Memory B cell (primary cell): ENCODE measurements at regions not wholly inside any gene's neighbourhood (a gene's known extent, or its start where the extent isn't known, plus 50 kb on each side); places are given as distances from the start of the nearest gene placed in this dataset.
"Not testable (repeated sequence)": the region's sequence is repeated elsewhere in the genome, so short reads cannot be mapped to it uniquely, and the experiment has no call there.

Experiments used
- ATAC-seq: fragments of 150-1000 bp; cut with Tn5 transposase; 2 replicates; pipeline ENCODE4 v1.10.0; 2021; ENCODE audit warnings: low read depth, mild to moderate bottlenecking, moderate library complexity
- DNase-seq, 2 donors: peaks; one replicate each; pipeline ENCODE4 v3.0.0; 2022; ENCODE audit warnings: low spot score in 2 of 2
- H3K27ac Mint-ChIP-seq: one replicate; pipeline ENCODE4 v1.8.0; 2022; ENCODE audit warnings: mild to moderate bottlenecking, moderate library complexity, mixed read lengths
- H3K27me3 Mint-ChIP-seq: one replicate; pipeline ENCODE4 v1.8.0; 2022; ENCODE audit warnings: mixed read lengths
- H3K36me3 Mint-ChIP-seq: one replicate; pipeline ENCODE4 v1.8.0; 2022; ENCODE audit warnings: mild to moderate bottlenecking, mixed read lengths
- H3K4me1 Mint-ChIP-seq: one replicate; pipeline ENCODE4 v1.8.0; 2022; ENCODE audit warnings: mixed read lengths
- H3K4me3 Mint-ChIP-seq: one replicate; pipeline ENCODE4 v1.8.0; 2022; ENCODE audit warnings: mild to moderate bottlenecking, moderate library complexity, mixed read lengths
- H3K9me3 Mint-ChIP-seq: one replicate; pipeline ENCODE4 v1.8.0; 2022; ENCODE audit warnings: mixed read lengths

DNA sequence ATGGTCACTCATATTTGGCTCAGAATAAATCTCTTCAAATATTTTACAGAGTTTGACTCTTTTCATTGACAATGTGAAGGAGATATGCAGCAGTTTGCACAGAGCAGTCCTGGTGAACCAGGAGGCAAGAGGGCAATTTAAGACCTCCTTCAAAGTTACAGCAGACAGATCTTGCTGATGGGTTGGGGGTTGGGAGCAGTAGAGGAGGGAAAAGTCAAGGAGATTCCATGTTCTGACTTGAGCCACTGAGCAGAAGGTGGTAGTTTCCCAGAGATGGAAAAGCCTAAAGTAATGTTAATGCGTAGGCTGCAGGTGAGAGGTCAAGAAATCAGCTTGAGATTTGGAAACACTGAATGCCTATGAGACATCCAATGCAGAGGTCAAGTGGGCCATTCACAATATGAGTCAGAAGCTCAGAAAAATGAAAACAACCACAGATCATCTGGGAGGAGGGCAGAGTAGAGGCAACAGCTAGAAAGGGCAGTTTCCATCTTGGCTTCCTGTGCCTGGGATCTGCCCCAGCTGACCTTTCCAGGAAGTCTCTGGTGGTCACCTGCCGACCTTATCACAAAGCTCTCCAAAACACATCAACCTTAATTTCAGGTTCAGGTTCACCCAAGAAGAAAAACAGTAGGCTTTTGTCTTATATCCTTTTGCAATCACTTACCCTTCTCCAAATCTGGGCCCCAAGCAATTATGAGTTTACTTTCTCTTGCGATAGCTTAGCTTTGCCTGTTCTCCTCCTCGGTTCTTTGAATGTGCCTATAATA is 197.5 kb upstream of the ARL4C start:
- no peak for ATAC-seq
- no peak overlapping the region for H3K27ac Mint-ChIP-seq

DNA sequence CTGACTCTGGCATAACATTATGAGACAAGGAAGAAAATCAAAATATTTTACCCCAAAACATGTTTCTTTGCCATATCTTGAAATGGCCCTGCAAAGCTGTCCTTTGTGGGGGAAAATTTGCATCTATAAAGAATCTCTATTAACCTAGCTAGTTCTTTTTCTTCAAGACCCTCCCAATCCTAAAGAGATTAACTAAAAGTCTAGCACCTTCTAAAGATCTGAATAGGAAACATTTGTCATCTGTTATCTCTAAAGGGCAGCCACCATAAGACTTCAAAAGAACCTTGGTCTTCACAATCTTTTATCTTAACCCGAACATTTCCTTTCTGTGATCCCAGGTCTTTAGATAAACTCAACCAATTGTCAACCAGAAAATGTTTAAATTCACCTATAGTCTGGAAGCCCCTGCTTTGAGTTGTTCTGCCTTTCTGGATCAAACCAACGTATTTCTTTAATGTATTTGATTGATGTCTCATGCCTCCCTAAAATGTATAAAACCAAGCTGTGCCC is 196.9 kb upstream of the ARL4C start:
- Mint-ChIP-seq H3K27me3 (peaks cover 17% of the 10 kb centered on the region), H3K9me3 (peaks cover 14% of the 10 kb centered on the region)
- not testable (repeated sequence) for H3K4me3 Mint-ChIP-seq, H3K4me1 Mint-ChIP-seq, H3K27ac Mint-ChIP-seq, ATAC-seq, DNase-seq, H3K36me3 Mint-ChIP-seq

More for the DNA sequence above, 197.5 kb upstream of the ARL4C start:
- Mint-ChIP-seq H3K27me3 (peaks cover 17% of the 10 kb centered on the region), H3K36me3 (peaks cover 3% of the 10 kb centered on the region), H3K9me3 (peaks cover 14% of the 10 kb centered on the region), H3K4me1 (no peaks in the 10 kb centered on the region), H3K4me3 (no peak overlapping the region)
- DNase-seq, result no peak

DNA sequence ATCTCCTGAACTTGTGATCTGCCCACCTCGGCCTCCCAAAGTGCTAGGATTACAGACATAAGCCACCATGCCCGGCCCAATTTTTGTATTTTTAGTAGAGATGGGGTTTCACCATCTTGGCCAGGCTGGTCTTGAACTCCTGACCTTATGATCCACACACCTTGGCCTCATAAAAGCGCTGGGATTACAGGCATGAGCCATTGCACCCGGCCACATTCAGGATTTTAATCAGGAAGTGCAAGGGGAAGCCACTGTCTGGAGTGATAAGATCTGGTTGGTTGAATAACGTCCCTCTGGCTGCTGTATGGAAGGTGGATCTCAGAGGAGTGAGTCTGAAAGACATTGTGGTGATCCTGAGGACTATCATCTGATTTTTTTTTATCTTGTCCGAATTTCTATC is 196.3 kb upstream of the ARL4C start:
- not testable (repeated sequence) for H3K36me3 Mint-ChIP-seq, H3K4me1 Mint-ChIP-seq, DNase-seq, ATAC-seq, H3K4me3 Mint-ChIP-seq, H3K27ac Mint-ChIP-seq
- Mint-ChIP-seq H3K27me3 (peaks cover 17% of the 10 kb centered on the region), H3K9me3 (peaks cover 12% of the 10 kb centered on the region)

GRCh38 chr2:234691968-234692955 is 195.4 kb upstream of the ARL4C start:
- peaks cover 7% of the 10 kb centered on the region for H3K9me3 Mint-ChIP-seq
- DNase-seq (no peak), ATAC-seq (no peak)
- no peak overlapping the region for H3K27ac Mint-ChIP-seq
- H3K36me3 Mint-ChIP-seq, result no peaks in the 10 kb centered on the region
- H3K27me3 Mint-ChIP-seq, result peaks cover 17% of the 10 kb centered on the region
- no peak overlapping the region for H3K4me3 Mint-ChIP-seq
- H3K4me1 Mint-ChIP-seq, result no peaks in the 10 kb centered on the region

DNA sequence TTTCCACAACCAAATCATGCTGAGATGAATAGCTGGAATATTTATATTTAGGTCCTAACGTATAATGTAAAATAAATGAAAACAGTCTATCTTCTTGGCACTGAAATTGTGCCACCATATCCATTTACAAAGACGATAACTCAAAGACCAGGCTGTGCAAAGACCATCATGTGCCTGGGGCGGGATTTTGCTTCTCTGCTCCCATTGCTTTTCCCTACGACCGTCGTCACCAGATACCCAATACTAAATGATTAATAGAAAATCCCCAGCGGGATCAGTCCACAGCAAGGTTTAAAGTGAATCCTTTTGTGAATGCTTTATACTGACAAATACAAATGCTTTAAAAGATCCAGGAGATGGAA is 194.3 kb upstream of the ARL4C start:
- Mint-ChIP-seq H3K27me3 (peaks cover 17% of the 10 kb centered on the region), H3K27ac (no peak overlapping the region), H3K36me3 (no peaks in the 10 kb centered on the region), H3K9me3 (peaks cover 4% of the 10 kb centered on the region), H3K4me3 (no peak overlapping the region), H3K4me1 (no peaks in the 10 kb centered on the region)
- DNase-seq (no peak), ATAC-seq (no peak)

DNA sequence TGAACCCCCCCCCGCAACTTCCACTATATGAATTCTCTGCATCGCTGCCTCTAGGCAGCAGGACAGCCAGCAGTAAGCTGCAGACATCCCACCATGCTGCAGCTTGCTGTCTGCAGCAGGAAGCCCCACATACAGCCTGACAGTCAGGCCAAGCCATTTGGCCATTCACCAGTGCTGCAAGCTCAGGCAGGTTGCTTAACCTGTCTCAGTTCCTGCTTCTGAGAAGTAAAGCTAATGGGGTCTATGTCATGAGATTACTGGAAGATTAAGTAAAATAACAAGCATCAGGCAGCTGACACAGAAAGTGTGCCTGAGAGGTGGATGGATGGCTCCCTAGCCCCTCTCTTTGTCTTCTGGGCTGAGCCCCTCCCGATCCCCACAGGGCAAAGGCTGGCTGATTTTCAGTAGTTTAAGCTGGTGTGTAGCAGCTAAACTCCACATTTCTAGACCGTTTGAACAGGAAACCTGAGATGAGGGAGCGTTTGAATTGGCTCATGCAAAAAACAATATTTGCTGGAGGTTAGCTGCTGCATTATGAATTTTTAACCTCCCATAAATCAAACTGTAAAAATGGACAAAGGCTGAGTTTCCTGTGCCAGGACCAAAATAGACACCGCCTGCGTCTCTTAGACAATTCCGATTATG is 193.8 kb upstream of the ARL4C start:
- Mint-ChIP-seq H3K9me3 (peaks cover 1% of the 10 kb centered on the region), H3K27me3 (peaks cover 17% of the 10 kb centered on the region), H3K4me1 (no peaks in the 10 kb centered on the region), H3K36me3 (no peaks in the 10 kb centered on the region), H3K27ac (no peak overlapping the region), H3K4me3 (no peak overlapping the region)
- DNase-seq (no peak), ATAC-seq (no peak)

- no peaks in the 10 kb centered on the region for H3K4me1 Mint-ChIP-seq
- no peak overlapping the region for H3K4me3 Mint-ChIP-seq
- H3K27me3 Mint-ChIP-seq, result peaks cover 17% of the 10 kb centered on the region
- ATAC-seq, result no peak
- H3K9me3 Mint-ChIP-seq, result no peaks in the 10 kb centered on the region
- DNase-seq, result no peak
- no peaks in the 10 kb centered on the region for H3K36me3 Mint-ChIP-seq
- H3K27ac Mint-ChIP-seq, result no peak overlapping the region
Observed at GRCh38 chr2:234689911-234690379, 193.1 kb upstream of the ARL4C start.

- H3K27me3 Mint-ChIP-seq, result peaks cover 13% of the 10 kb centered on the region
- H3K36me3 Mint-ChIP-seq, result no peaks in the 10 kb centered on the region
- H3K27ac Mint-ChIP-seq, result no peak overlapping the region
- H3K4me1 Mint-ChIP-seq, result no peaks in the 10 kb centered on the region
- DNase-seq (no peak), ATAC-seq (no peak)
- peaks cover 2% of the 10 kb centered on the region for H3K9me3 Mint-ChIP-seq
- H3K4me3 Mint-ChIP-seq, result no peak overlapping the region
Observed at GRCh38 chr2:234687718-234688475, 191.0 kb upstream of the ARL4C start.

DNA sequence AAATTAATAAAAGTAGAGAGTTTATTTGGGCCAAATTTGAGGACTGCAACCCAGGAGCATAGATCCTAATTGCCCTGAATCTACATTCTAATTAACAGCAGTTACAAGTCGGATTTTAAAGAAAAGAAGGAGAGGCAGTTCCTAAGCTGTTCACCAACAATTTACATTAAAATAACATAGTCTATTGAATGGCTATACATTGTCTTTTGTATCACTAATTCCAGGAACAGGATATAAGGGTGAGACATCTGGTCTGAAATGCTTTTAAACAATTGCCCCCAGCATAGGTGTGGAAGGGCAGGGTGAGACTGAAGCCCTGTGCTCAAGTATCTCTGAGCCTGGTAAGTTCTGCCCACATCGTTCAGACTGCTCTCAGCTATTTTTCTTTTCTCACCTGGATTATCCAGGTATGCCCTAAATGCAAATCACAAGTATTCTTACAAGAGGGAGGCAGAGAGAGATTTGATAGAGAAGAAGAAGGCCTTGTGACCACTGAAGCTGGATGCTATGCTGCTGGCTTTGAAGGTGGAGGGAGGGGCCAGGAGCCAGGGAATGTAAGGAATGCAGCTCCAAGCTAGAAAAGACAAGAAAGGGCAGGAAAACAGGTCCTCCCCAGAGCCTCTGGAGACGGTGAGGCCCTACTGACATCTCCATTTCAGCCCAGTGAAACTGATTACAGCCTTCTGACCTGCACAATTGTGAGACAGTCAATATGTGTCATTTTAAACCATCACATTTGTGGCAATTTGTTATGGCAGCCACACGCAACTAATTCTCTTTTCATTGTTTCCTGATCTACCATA is 189.4 kb upstream of the ARL4C start:
- peaks cover 5% of the 10 kb centered on the region for H3K9me3 Mint-ChIP-seq
- peaks cover 2% of the 10 kb centered on the region for H3K4me1 Mint-ChIP-seq
- H3K4me3 Mint-ChIP-seq, result no peak overlapping the region
- no peak for DNase-seq
- H3K36me3 Mint-ChIP-seq, result no peaks in the 10 kb centered on the region
- peaks cover 6% of the 10 kb centered on the region for H3K27me3 Mint-ChIP-seq
- no peak for ATAC-seq
- no peak overlapping the region for H3K27ac Mint-ChIP-seq

GRCh38 chr2:234684466-234684865 is 187.6 kb upstream of the ARL4C start:
- H3K9me3 Mint-ChIP-seq, result peaks cover 5% of the 10 kb centered on the region
- DNase-seq, result no peak
- no peak overlapping the region for H3K27ac Mint-ChIP-seq
- no peak for ATAC-seq
- peaks cover 4% of the 10 kb centered on the region for H3K27me3 Mint-ChIP-seq
- H3K4me3 Mint-ChIP-seq, result no peak overlapping the region
- H3K4me1 Mint-ChIP-seq, result peaks cover 2% of the 10 kb centered on the region
- H3K36me3 Mint-ChIP-seq, result no peaks in the 10 kb centered on the region

DNA sequence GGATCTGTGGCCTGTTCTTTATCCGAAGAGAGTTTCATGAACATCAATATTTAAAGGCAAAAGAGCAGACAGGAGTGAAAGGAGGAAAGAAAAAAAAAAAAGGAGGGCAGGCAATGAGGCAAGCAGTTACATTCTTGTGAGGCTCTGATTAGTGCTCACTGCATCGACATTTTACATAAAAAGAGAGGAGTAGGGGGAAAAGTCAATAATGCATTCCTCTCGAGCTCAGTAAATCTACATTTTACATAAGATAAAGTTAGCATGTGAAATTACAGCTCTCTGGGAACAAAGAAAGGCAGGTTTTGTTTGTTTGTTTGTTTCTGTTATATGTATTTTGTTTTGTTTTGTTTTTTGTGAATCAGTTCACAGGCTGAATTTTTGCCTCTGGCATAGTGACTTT is 187.1 kb upstream of the ARL4C start:
- H3K4me1 Mint-ChIP-seq, result peaks cover 2% of the 10 kb centered on the region
- H3K4me3 Mint-ChIP-seq, result no peak overlapping the region
- no peaks in the 10 kb centered on the region for H3K36me3 Mint-ChIP-seq
- no peak for ATAC-seq
- peaks cover 4% of the 10 kb centered on the region for H3K27me3 Mint-ChIP-seq
- no peak overlapping the region for H3K27ac Mint-ChIP-seq
- DNase-seq, result no peak
- peaks cover 5% of the 10 kb centered on the region for H3K9me3 Mint-ChIP-seq

- no peak for DNase-seq
- Mint-ChIP-seq H3K4me3 (no peak overlapping the region), H3K4me1 (peaks cover 2% of the 10 kb centered on the region), H3K27me3 (peaks cover 5% of the 10 kb centered on the region), H3K9me3 (peaks cover 5% of the 10 kb centered on the region), H3K36me3 (no peaks in the 10 kb centered on the region), H3K27ac (no peak overlapping the region)
- ATAC-seq, result no peak
Observed at GRCh38 chr2:234682492-234683228, 185.8 kb upstream of the ARL4C start.
